OCI-LY3 (cell line): ENCODE measurements at regions not wholly inside any gene's neighbourhood (a gene's known extent, or its start where the extent isn't known, plus 50 kb on each side); places are given as distances from the start of the nearest gene placed in this dataset.

ENCODE experiments used
- H2AFZ ChIP-seq: fragments of 200-600, 300-600 bp; shearing (Covaris generic); 2 replicates; pipeline ENCODE4 v1.6.0; 2014; ENCODE audit warnings: antibody characterized with exemption, low read depth, low read length
- H3K27ac ChIP-seq: fragments of 200-600, 300-600 bp; sonication (generic); 2 replicates; pipeline ENCODE4 v1.5.1; 2014; ENCODE audit warnings: mild to moderate bottlenecking, low read length, moderate library complexity, mixed read lengths
- H3K27me3 ChIP-seq: fragments of 200-600, 300-600 bp; sonication (generic); 2 replicates; pipeline ENCODE4 v1.6.1; 2014; ENCODE audit warnings: low read depth, low read length, mixed read lengths
- H3K36me3 ChIP-seq: fragments of 200-600, 300-600 bp; sonication (generic); replicated peaks from 2 replicates; pipeline ENCODE3; 2014; ENCODE audit warnings: low read depth, low read length, mixed read lengths
- H3K4me1 ChIP-seq: fragments of 300-600, 200-600 bp; sonication (generic); 2 replicates; pipeline ENCODE4 v1.6.1; 2014; ENCODE audit warnings: low read length, mixed read lengths
- H3K4me2 ChIP-seq: fragments of 200-600, 300-600 bp; sonication (generic); 2 replicates; pipeline ENCODE4 v1.6.1; 2014; ENCODE audit warnings: low read length, mixed read lengths
- H3K4me3 ChIP-seq: fragments of 300-600, 200-600 bp; sonication (generic); 2 replicates; pipeline ENCODE4 v1.5.1; 2014; ENCODE audit warnings: antibody characterized with exemption, mild to moderate bottlenecking, low read length, moderate library complexity
- H3K79me2 ChIP-seq: fragments of 300-600, 200-600 bp; shearing (Covaris generic); 2 replicates; pipeline ENCODE4 v1.6.1; 2014; ENCODE audit warnings: mild to moderate bottlenecking, low read length, mixed read lengths
- H3K9ac ChIP-seq: fragments of 300-600, 200-600 bp; shearing (Covaris generic); 2 replicates; pipeline ENCODE4 v1.6.0; 2014; ENCODE audit warnings: mild to moderate bottlenecking, low read length, moderate library complexity
- H3K9me3 ChIP-seq: fragments of 200-600, 300-600 bp; shearing (Covaris generic); 2 replicates; pipeline ENCODE4 v1.6.1; 2014; ENCODE audit warnings: low read length, mixed read lengths; ENCODE audit not compliant: insufficient read depth
- H4K20me1 ChIP-seq: fragments of 200-600, 300-600 bp; sonication (generic); 2 replicates; pipeline ENCODE4 v1.6.1; 2016; ENCODE audit warnings: low read length, mixed read lengths; ENCODE audit not compliant: insufficient read depth
- CTCF ChIP-seq: fragments of 200-600, 300-600 bp; sonication (generic); IDR thresholded peaks from 2 replicates; pipeline ENCODE4 v1.5.1; 2014; ENCODE audit warnings: antibody characterized with exemption, low read length, low read depth
- EZH2phosphoT487 ChIP-seq: fragments of 200-600 bp; shearing (Covaris generic); IDR thresholded peaks from 2 replicates; pipeline ENCODE4 v1.6.1; 2018; ENCODE audit warnings: antibody characterized with exemption, mixed run types, low read depth

DNA sequence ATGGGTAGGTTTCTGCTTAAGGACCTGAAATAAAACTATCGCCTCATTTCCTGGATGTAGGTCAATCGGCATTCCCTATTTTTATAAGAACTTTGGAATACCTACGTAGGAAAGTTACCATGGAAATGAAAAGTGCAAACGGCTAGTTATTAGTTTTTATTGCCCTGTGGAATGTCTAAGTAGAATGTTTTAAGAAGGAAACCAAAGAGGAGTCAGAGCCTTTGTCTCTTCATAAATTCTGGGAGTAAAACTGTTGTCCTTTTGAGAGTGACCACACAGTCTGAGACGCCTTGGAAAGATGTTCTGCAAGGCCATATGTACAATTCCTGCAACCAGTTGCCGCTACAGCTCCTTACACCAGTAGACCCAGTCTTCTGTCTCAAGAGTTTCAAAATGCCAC is 176.0 kb upstream of the SEL1L start:
- no peak for TF ChIP-seq EZH2phosphoT487
- TF ChIP-seq CTCF: no peak

GRCh38 chr14:81710232-81710845 is 176.7 kb upstream of the SEL1L start:
- H3K36me3 ChIP-seq: no peaks in the 10 kb centered on the region
- H3K4me3 ChIP-seq: no peak overlapping the region
- no peak overlapping the region for H3K9ac ChIP-seq
- H3K27me3 ChIP-seq: no peaks in the 10 kb centered on the region
- H3K4me2 ChIP-seq: no peak overlapping the region
- no peaks in the 10 kb centered on the region for H4K20me1 ChIP-seq
- no peak overlapping the region for H3K27ac ChIP-seq
- TF ChIP-seq EZH2phosphoT487: no peak
- TF ChIP-seq CTCF: peak; percentile 85
- H3K79me2 ChIP-seq: no peaks in the 10 kb centered on the region
- no peak overlapping the region for H2AFZ ChIP-seq
- H3K9me3 ChIP-seq: no peaks in the 10 kb centered on the region
- no peaks in the 10 kb centered on the region for H3K4me1 ChIP-seq

More for the DNA sequence above, 176.0 kb upstream of the SEL1L start:
- Histone ChIP-seq H3K9ac (no peak overlapping the region), H3K9me3 (no peaks in the 10 kb centered on the region), H3K79me2 (no peaks in the 10 kb centered on the region), H3K4me3 (no peak overlapping the region), H3K4me2 (no peak overlapping the region), H2AFZ (no peak overlapping the region), H3K27ac (no peak overlapping the region), H3K27me3 (no peaks in the 10 kb centered on the region), H4K20me1 (no peaks in the 10 kb centered on the region), H3K36me3 (no peaks in the 10 kb centered on the region), H3K4me1 (no peaks in the 10 kb centered on the region)

DNA sequence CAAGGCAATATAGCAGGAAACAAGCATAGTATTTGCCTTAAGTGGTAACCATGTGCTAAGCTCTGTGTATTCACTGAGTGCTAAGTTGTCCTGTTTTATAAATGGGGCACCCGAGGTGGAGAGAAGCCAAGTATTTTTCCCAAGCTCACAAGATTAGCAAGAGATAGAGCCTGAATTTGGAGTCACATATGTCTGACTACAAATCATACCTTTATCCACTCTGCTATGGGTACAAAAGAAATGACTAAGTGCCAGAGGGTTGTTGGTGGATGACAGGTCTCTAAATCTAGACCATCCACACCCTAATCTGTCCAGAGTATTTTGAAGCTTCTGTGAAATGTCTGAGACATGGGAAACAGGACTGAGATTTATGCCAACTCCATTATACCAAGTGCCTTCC is 182.1 kb upstream of the SEL1L start:
- no peak overlapping the region for H3K4me3 ChIP-seq
- no peaks in the 10 kb centered on the region for H3K36me3 ChIP-seq
- no peaks in the 10 kb centered on the region for H4K20me1 ChIP-seq
- no peak overlapping the region for H2AFZ ChIP-seq
- no peaks in the 10 kb centered on the region for H3K9me3 ChIP-seq
- H3K79me2 ChIP-seq: no peaks in the 10 kb centered on the region
- H3K9ac ChIP-seq: no peak overlapping the region
- no peaks in the 10 kb centered on the region for H3K27me3 ChIP-seq
- TF ChIP-seq EZH2phosphoT487 (no peak), CTCF (no peak)
- no peak overlapping the region for H3K27ac ChIP-seq
- H3K4me2 ChIP-seq: no peak overlapping the region
- no peaks in the 10 kb centered on the region for H3K4me1 ChIP-seq

GRCh38 chr14:81716953-81717352 is 183.3 kb upstream of the SEL1L start:
- Histone ChIP-seq H3K9me3 (no peaks in the 10 kb centered on the region), H3K36me3 (no peaks in the 10 kb centered on the region), H3K27ac (no peak overlapping the region), H3K9ac (no peak overlapping the region), H3K4me2 (no peak overlapping the region), H3K4me3 (no peak overlapping the region), H4K20me1 (no peaks in the 10 kb centered on the region), H3K79me2 (no peaks in the 10 kb centered on the region), H2AFZ (no peak overlapping the region), H3K4me1 (no peaks in the 10 kb centered on the region), H3K27me3 (no peaks in the 10 kb centered on the region)
- TF ChIP-seq CTCF (no peak), EZH2phosphoT487 (no peak)
